Stomach (tissue), 4 donors: ENCODE measurements at regions not wholly inside any gene's neighbourhood (a gene's known extent, or its start where the extent isn't known, plus 50 kb on each side); places are given as distances from the start of the nearest gene placed in this dataset.

Source experiments
- POLR2A ChIP-seq, 4 donors: fragments of 450-650 bp; IDR thresholded peaks; one replicate each; pipeline ENCODE4 v1.6.1; 2016; ENCODE audit warnings: antibody characterized with exemption in 4 of 4, control low read depth in 2 of 4, mild to moderate bottlenecking in 1 of 4, moderate library complexity in 1 of 4
- TF ChIP-seq, protein P1 (sequence below), 7 experiments: fragments of 450-650 bp in 4 of 7; fragments of 200-600 bp in 3 of 7; sonication (generic) in 3 of 7; IDR thresholded peaks; one replicate each; pipeline ENCODE4 v1.5.1; 2016 to 2019; ENCODE audit warnings: antibody characterized with exemption in 7 of 7, control low read depth in 2 of 7, mild to moderate bottlenecking in 1 of 7

- TF ChIP-seq, protein P1, sequence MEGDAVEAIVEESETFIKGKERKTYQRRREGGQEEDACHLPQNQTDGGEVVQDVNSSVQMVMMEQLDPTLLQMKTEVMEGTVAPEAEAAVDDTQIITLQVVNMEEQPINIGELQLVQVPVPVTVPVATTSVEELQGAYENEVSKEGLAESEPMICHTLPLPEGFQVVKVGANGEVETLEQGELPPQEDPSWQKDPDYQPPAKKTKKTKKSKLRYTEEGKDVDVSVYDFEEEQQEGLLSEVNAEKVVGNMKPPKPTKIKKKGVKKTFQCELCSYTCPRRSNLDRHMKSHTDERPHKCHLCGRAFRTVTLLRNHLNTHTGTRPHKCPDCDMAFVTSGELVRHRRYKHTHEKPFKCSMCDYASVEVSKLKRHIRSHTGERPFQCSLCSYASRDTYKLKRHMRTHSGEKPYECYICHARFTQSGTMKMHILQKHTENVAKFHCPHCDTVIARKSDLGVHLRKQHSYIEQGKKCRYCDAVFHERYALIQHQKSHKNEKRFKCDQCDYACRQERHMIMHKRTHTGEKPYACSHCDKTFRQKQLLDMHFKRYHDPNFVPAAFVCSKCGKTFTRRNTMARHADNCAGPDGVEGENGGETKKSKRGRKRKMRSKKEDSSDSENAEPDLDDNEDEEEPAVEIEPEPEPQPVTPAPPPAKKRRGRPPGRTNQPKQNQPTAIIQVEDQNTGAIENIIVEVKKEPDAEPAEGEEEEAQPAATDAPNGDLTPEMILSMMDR (IDR thresholded peaks at IDR 0.05), result no peak
- no peak for TF ChIP-seq POLR2A (IDR thresholded peaks at IDR 0.05)
Observed at GRCh38 chr2:19785867-19786266, 115.9 kb downstream of the TTC32 start.
